Astrocyte of the cerebellum (primary cell): ENCODE measurements at regions not wholly inside any gene's neighbourhood (a gene's known extent, or its start where the extent isn't known, plus 50 kb on each side); places are given as distances from the start of the nearest gene placed in this dataset.
"Not testable (repeated sequence)": the region's sequence is repeated elsewhere in the genome, so short reads cannot be mapped to it uniquely, and the experiment has no call there.

ENCODE experiments used
- DNase-seq: peaks from one replicate; pipeline ENCODE4 v3.0.0-alpha.2; 2011; ENCODE audit warnings: low read depth
- H3K4me3 ChIP-seq: 2 replicates; pipeline ENCODE4 v1.5.1; 2011; ENCODE audit warnings: mild to moderate bottlenecking, low read depth, low read length, moderate library complexity
- in situ Hi-C: cut with HindIII; loops from 2 replicates; pipeline ENCODE4 v1.10.0; 2017; ENCODE audit warnings: low sequenced_read_pairs
- TF ChIP-seq, protein P1 (sequence below): IDR thresholded peaks from 2 replicates; pipeline ENCODE4 v1.5.1; 2012; ENCODE audit warnings: low read length, low read depth, moderate library complexity, mild to moderate bottlenecking; ENCODE audit errors: missing control alignments

DNA sequence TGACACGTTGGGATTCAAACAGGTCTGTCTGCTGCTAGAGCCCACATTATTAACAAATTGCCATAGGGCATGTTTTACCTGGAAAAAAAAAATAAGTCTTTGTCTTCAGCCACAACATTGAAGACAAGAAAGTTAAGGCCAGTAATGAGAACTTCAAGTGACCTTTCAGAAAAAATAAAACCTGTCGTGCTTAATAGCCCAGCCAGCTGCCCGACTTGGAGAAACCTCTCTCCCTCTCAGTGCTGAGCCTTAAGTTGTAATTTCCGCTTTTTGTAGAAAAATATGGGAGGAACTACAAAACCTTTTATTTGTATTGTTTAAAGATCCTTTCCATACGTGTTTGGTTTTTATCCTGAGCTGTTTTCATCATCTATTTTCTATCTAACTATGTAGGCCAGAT lies 454.3 kb upstream of the SLITRK6 start:
- DNase-seq, H3K4me3 ChIP-seq, in situ Hi-C loops: not testable (repeated sequence)

DNA sequence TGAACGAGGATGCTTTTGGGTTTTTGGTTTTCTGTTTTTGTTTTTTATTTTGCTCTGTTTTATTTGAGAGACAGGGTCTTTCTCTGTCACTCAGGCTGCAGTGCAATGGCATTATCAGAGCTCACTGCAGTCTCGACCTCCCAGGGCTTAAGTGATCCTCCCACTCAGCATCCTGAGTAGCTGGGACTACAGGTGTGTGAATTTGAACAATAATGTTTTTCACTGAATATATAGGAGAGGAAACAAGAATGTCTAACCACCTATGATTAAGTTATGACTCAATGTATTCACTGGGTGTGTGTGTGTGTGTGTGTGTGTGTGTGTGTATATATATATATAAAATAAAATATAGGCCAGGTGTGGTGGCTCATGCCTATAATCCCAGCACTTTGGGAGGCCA lies 456.6 kb upstream of the SLITRK6 start:
- DNase-seq, H3K4me3 ChIP-seq, in situ Hi-C loops: not testable (repeated sequence)

DNA sequence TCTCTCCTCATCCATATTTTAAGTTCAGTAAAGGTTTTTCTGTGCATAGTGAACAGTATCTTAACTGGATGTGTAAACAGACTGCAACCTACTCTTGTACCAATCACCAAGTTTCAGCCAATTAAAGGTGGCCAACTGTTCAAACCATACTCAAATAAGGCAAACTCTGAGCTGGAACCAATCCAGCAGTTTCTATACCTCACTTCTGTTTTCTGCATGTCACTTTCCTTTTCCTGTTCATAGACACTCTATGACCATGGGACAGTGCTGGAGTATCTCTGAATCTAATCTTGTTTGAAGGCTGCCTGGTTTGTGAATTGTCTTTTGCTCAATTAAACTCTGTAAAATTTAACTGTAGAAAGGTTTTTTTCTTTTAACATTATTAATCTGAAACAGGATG lies 470.3 kb upstream of the SLITRK6 start:
- no peak overlapping the region for H3K4me3 ChIP-seq
- TF ChIP-seq, protein P1, sequence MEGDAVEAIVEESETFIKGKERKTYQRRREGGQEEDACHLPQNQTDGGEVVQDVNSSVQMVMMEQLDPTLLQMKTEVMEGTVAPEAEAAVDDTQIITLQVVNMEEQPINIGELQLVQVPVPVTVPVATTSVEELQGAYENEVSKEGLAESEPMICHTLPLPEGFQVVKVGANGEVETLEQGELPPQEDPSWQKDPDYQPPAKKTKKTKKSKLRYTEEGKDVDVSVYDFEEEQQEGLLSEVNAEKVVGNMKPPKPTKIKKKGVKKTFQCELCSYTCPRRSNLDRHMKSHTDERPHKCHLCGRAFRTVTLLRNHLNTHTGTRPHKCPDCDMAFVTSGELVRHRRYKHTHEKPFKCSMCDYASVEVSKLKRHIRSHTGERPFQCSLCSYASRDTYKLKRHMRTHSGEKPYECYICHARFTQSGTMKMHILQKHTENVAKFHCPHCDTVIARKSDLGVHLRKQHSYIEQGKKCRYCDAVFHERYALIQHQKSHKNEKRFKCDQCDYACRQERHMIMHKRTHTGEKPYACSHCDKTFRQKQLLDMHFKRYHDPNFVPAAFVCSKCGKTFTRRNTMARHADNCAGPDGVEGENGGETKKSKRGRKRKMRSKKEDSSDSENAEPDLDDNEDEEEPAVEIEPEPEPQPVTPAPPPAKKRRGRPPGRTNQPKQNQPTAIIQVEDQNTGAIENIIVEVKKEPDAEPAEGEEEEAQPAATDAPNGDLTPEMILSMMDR: no peak
- DNase-seq: no peak
- in situ Hi-C loops: no loop called here

- H3K4me3 ChIP-seq: no peak overlapping the region
- peak; percentile 81 for DNase-seq
- in situ Hi-C loops: no loop called here
- TF ChIP-seq, protein P1: no peak
Observed at GRCh38 chr13:86282442-86282841, 483.2 kb upstream of the SLITRK6 start.

- no peak for DNase-seq
- TF ChIP-seq, protein P1: no peak
- in situ Hi-C loops: no loop called here
- no peak overlapping the region for H3K4me3 ChIP-seq
Observed at GRCh38 chr13:86283031-86283430, 483.8 kb upstream of the SLITRK6 start.

- TF ChIP-seq, protein P1: no peak
- DNase-seq: no peak
- in situ Hi-C loops: no loop called here
- no peak overlapping the region for H3K4me3 ChIP-seq
Observed at GRCh38 chr13:86298725-86299124, 499.5 kb upstream of the SLITRK6 start.

DNA sequence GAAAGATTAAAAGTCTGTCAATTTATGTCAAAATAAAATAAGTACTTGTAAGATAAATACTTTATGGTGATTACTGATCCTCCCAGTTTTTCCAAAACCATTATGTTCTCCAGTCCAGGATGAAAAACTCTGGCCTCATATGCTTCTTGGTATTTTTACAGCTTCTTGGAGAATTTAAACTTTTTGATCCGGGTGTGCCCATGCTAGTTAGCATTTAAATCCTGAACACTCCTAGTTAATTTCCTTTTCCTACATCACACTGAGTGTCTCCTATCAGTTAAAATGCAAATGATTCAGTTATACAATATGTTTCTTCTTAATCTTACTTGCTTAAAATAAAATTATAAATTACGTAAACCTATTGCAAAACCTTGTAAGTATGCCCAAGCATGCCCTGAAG lies 499.9 kb upstream of the SLITRK6 start:
- in situ Hi-C loops: no loop called here
- TF ChIP-seq, protein P1: no peak
- no peak overlapping the region for H3K4me3 ChIP-seq
- DNase-seq: no peak

GRCh38 chr13:86309881-86310280 lies 510.7 kb upstream of the SLITRK6 start:
- DNase-seq: no peak
- no peak overlapping the region for H3K4me3 ChIP-seq
- TF ChIP-seq, protein P1: no peak
- in situ Hi-C loops: no loop called here
